A673 (cell line): ENCODE measurements at regions not wholly inside any gene's neighbourhood (a gene's known extent, or its start where the extent isn't known, plus 50 kb on each side); places are given as distances from the start of the nearest gene placed in this dataset.

Experiments
- BruUV-seq: library from RNA; stranded (reverse); fragments of 400-500 nt; replicated peaks from 2 replicates; lab custom pipeline; 2021; lab: Mats Ljungman, UMichigan
- CTCF ChIA-PET: fragments of 300-600 bp; sonication (Branson Sonifier 250); formaldehyde crosslinking; loops from one replicate; lab custom pipeline; 2022; ENCODE audit warnings: antibody characterized with exemption; lab: Charles Lee
- POLR2A ChIA-PET: fragments of 300-600 bp; sonication (Branson Sonifier 250); formaldehyde crosslinking; loops from one replicate; lab custom pipeline; 2022; ENCODE audit warnings: antibody characterized with exemption; ENCODE audit not compliant: low non-redundant PET; lab: Charles Lee
- DNase-seq: peaks from one replicate; pipeline ENCODE4 v3.0.0-alpha.2; 2015; ENCODE audit warnings: low spot score
- H3K27ac ChIP-seq: fragments of 200-600 bp; sonication (generic); 2 replicates; pipeline ENCODE4 v1.5.1; 2016; ENCODE audit warnings: mixed run types, low read depth, mild to moderate bottlenecking, mixed read lengths, antibody characterized with exemption, low read length; ENCODE audit not compliant: poor library complexity, severe bottlenecking
- H3K27me3 ChIP-seq: fragments of 200-600 bp; sonication (generic); replicated peaks from 2 replicates; pipeline ENCODE4 v1.6.1; 2017; ENCODE audit warnings: mixed run types, low read depth, mild to moderate bottlenecking, mixed read lengths, antibody characterized with exemption, low read length; ENCODE audit not compliant: insufficient read depth, poor library complexity
- H3K36me3 ChIP-seq: fragments of 200-600 bp; sonication (generic); 2 replicates; pipeline ENCODE4 v1.6.1; 2016; ENCODE audit warnings: mixed run types, mild to moderate bottlenecking, mixed read lengths, antibody characterized with exemption, low read length; ENCODE audit not compliant: insufficient read depth, poor library complexity, severe bottlenecking
- H3K4me1 ChIP-seq: fragments of 200-600 bp; sonication (generic); 2 replicates; pipeline ENCODE4 v1.6.1; 2017; ENCODE audit warnings: mixed run types, mild to moderate bottlenecking, mixed read lengths, antibody characterized with exemption, low read length; ENCODE audit not compliant: insufficient read depth, poor library complexity, severe bottlenecking
- H3K4me3 ChIP-seq: fragments of 200-600 bp; sonication (generic); 2 replicates; pipeline ENCODE4 v1.5.1; 2016; ENCODE audit warnings: low read depth, mixed run types, mild to moderate bottlenecking, mixed read lengths, low read length; ENCODE audit not compliant: poor library complexity, severe bottlenecking
- H3K9me3 ChIP-seq: fragments of 200-600 bp; sonication (generic); 2 replicates; pipeline ENCODE4 v1.6.1; 2016; ENCODE audit warnings: mixed run types, low read depth, mild to moderate bottlenecking, mixed read lengths, antibody characterized with exemption, low read length; ENCODE audit not compliant: poor library complexity, severe bottlenecking
- EZH2 ChIP-seq: fragments of 200-600 bp; sonication (generic); IDR thresholded peaks from 2 replicates; pipeline ENCODE4 v1.6.1; 2017; ENCODE audit warnings: borderline replicate concordance, low read depth, mild to moderate bottlenecking, mixed read lengths, antibody characterized with exemption, low read length; ENCODE audit not compliant: poor library complexity, severe bottlenecking
- intact Hi-C: fragments of 100-400 bp; cut with micrococcal nuclease; formaldehyde crosslinking; loops from one replicate; pipeline ENCODE4 v1.10.0; 2022; ENCODE audit not compliant: unreplicated experiment
- TF ChIP-seq, protein P1 (sequence below): fragments of 300-800, 200-600 bp; sonication (generic); conservative IDR thresholded peaks from 2 replicates; pipeline ENCODE4 v1.5.1; 2017; ENCODE audit warnings: low read depth, mild to moderate bottlenecking, antibody characterized with exemption, low read length, moderate library complexity, mixed read lengths

DNA sequence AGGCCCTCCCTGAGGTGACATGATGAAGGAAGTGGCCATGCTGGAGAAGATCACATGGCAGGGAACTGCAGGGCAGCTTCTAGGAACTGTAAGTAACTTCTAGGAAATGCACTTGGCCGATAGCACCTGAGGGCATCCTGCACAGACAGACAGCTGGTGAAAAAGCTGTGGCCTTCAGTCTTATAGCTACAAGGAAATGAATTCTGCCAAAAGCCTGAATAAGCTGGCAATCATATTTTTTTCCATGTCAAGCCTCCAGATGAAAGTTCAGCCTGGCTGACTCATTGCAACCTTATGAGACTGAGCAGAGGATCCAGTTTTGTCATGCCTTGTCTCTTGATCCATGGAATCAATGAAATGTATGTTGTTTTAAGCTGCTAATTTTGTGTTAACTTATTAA lies 91.1 kb upstream of the CACNA2D1 start:
- Histone ChIP-seq H3K4me3 (no peak overlapping the region), H3K4me1 (peaks cover 23% of the 10 kb centered on the region), H3K36me3 (no peaks in the 10 kb centered on the region), H3K27me3 (peaks cover 5% of the 10 kb centered on the region), H3K27ac (no peak overlapping the region), H3K9me3 (no peaks in the 10 kb centered on the region)
- no peak for TF ChIP-seq EZH2
- TF ChIP-seq, protein P1, sequence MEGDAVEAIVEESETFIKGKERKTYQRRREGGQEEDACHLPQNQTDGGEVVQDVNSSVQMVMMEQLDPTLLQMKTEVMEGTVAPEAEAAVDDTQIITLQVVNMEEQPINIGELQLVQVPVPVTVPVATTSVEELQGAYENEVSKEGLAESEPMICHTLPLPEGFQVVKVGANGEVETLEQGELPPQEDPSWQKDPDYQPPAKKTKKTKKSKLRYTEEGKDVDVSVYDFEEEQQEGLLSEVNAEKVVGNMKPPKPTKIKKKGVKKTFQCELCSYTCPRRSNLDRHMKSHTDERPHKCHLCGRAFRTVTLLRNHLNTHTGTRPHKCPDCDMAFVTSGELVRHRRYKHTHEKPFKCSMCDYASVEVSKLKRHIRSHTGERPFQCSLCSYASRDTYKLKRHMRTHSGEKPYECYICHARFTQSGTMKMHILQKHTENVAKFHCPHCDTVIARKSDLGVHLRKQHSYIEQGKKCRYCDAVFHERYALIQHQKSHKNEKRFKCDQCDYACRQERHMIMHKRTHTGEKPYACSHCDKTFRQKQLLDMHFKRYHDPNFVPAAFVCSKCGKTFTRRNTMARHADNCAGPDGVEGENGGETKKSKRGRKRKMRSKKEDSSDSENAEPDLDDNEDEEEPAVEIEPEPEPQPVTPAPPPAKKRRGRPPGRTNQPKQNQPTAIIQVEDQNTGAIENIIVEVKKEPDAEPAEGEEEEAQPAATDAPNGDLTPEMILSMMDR: no peak
- no peak for DNase-seq
- intact Hi-C loops: no loop called here
- CTCF ChIA-PET: no interaction called here
- POLR2A ChIA-PET: interaction anchor here (0.7 kb wide), 1 partner anchor 130 kb away, joined by 10 read pairs; no protein-coding TSS in a partner anchor
- no TSS peak for BruUV-seq

DNA sequence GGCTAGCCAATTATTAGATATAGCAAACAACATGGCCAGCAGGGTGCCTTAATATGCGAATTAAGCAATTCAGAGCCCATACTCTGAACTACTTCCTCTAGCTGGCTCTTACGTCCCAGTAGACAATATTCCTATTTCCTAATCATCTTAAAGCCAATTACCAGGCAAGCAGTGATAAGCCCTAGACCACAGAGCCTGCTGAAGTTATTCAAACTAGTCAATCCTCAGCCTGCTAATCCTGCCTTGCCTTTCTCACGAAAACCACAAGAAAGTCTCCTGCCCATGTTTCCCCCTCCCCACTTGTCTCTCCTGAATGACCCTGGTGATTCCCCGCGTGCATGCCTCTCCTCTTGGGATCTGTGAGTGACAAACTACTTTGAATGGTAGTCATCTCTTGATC lies 86.8 kb upstream of the CACNA2D1 start:
- CTCF ChIA-PET: no interaction called here
- TF ChIP-seq EZH2: no peak
- TF ChIP-seq, protein P1: no peak

DNA sequence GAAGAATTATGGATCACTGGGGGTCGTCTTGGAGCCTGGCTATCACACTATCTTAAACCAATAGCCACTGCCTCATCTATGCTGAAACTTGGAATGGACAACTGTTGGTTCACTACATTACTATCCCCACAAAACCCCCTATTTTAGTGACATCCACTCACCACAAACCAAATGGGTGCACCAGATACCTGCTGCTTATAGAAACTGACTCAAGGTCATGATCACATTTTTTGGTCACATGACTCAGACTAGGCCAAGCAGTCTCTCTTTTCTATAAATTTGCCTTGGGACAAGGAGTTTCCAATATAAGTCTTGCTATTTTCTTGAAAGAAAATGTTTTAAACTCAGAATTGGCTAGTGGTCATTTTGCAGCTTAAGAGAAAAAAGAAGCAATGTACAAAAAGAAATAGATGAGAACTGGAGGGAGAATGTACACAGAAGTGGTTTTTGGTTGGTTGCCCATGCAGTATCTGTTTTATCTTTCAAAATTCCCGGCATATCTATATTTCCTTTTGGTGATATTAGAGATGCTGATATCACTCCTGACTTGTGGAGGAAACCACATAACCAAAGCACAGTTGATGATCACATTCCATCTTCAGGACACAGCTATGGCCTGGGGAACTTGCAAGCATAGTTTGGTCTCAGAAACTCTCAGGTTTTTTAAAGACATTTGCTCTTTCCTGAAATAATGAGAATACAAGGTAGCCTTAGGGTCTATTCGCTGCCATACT lies 85.2 kb upstream of the CACNA2D1 start:
- DNase-seq: no peak
- H3K9me3 ChIP-seq: peaks cover 6% of the 10 kb centered on the region
- no TSS peak for BruUV-seq
- no peak for TF ChIP-seq EZH2
- TF ChIP-seq, protein P1: no peak
- intact Hi-C loops: no loop called here
- POLR2A ChIA-PET: no interaction called here
- no peak overlapping the region for H3K4me3 ChIP-seq
- H3K27ac ChIP-seq: no peak overlapping the region
- H3K27me3 ChIP-seq: peaks cover 10% of the 10 kb centered on the region
- CTCF ChIA-PET: no interaction called here
- no peaks in the 10 kb centered on the region for H3K36me3 ChIP-seq
- H3K4me1 ChIP-seq: peaks cover 24% of the 10 kb centered on the region

More for the DNA sequence above, 86.8 kb upstream of the CACNA2D1 start:
- DNase-seq: peak; percentile 94
- Histone ChIP-seq H3K36me3 (no peaks in the 10 kb centered on the region), H3K27ac (peak overlapping the region; percentile 43), H3K9me3 (peaks cover 6% of the 10 kb centered on the region), H3K27me3 (peaks cover 1% of the 10 kb centered on the region), H3K4me3 (no peak overlapping the region), H3K4me1 (peaks cover 24% of the 10 kb centered on the region)
- intact Hi-C loops: no loop called here
- POLR2A ChIA-PET: interaction anchor here (0.7 kb wide), 1 partner anchor 1004 kb away, joined by 3 read pairs; no protein-coding TSS in a partner anchor
- no TSS peak for BruUV-seq
